ENCODE measurements at regions not wholly inside any gene's neighbourhood (a gene's known extent, or its start where the extent isn't known, plus 50 kb on each side); places are given as distances from the start of the nearest gene placed in this dataset.

GRCh38 chr15:96535148-96535547, 204.6 kb downstream of the NR2F2 start:
- no peaks in the 10 kb centered on the region for H3K27me3 ChIP-seq (ENCODE audit: control insufficient read depth, insufficient read depth, low read length)
- DNase-seq (no peak), ATAC-seq (ENCODE audit: low read depth) (no peak)
- no peak overlapping the region for H4K8ac ChIP-seq (ENCODE audit: low read depth in 2 of 2, low read length in 2 of 2)
- H3K4me3 ChIP-seq (ENCODE audit: insufficient read depth, low read depth, low read length) = no peak overlapping the region
- TF ChIP-seq CHD1 (IDR thresholded peaks at IDR 0.05; ENCODE audit: low read depth, low read length) (no peak), USF2 (IDR thresholded peaks at IDR 0.05; ENCODE audit: low read depth, low read length) (no peak), CEBPB (IDR thresholded peaks at IDR 0.05; ENCODE audit: low read depth, low read length) (no peak), CTCF (conservative IDR thresholded peaks at IDR 0.05; ENCODE audit: low read depth, low read length) (no peak), FOS (IDR thresholded peaks at IDR 0.05; ENCODE audit: low read depth, low read length) (no peak), MAFK (IDR thresholded peaks at IDR 0.05; ENCODE audit: low read depth, low read length) (no peak), SMC3 (IDR thresholded peaks at IDR 0.05; ENCODE audit: low read depth, low read length) (no peak), BHLHE40 (IDR thresholded peaks at IDR 0.05; ENCODE audit: low read depth, low read length) (no peak), MXI1 (IDR thresholded peaks at IDR 0.05; ENCODE audit: borderline replicate concordance, low read depth, low read length) (no peak)
- no peak overlapping the region for H2BK120ac ChIP-seq (ENCODE audit: low read depth, low read length)
- H3K14ac ChIP-seq (replicated peaks; ENCODE audit: low read depth, low read length) = no peak overlapping the region
- H3K27ac ChIP-seq (ENCODE audit: insufficient read depth, low read length) = no peak overlapping the region
- H3K4me1 ChIP-seq (ENCODE audit: control insufficient read depth, insufficient read depth, low read length) = no peaks in the 10 kb centered on the region
- H2BK15ac ChIP-seq (ENCODE audit: low read depth, low read length) = no peak overlapping the region
- no peaks in the 10 kb centered on the region for H3K9me1 ChIP-seq (ENCODE audit: insufficient read depth, low read length)
- no peak overlapping the region for H2BK5ac ChIP-seq (ENCODE audit: low read depth, low read length, poor library complexity, severe bottlenecking)
- H2AFZ ChIP-seq (replicated peaks; ENCODE audit: low read length, poor library complexity) = no peak overlapping the region
- WGBS, 2 experiments (ENCODE audit: extremely low coverage in 2 of 2, insufficient read length in 1 of 2) = no CpG with 5 or more reads among the region's 4 CpGs
- ChIA-PET POLR2A (ENCODE audit: unreplicated experiment) (no interaction called here), CTCF (no interaction called here)
- no TSS peak for BruUV-seq (replicated peaks)
- no peaks in the 10 kb centered on the region for H4K20me1 ChIP-seq (ENCODE audit: insufficient read depth, low read length)
- no peak overlapping the region for H3K23ac ChIP-seq (ENCODE audit: low read depth, low read length)
- H4K91ac ChIP-seq (ENCODE audit: insufficient read depth, low read depth, low read length) = no peak overlapping the region
- H3K79me1 ChIP-seq (ENCODE audit: low read depth in 1 of 2, low read length in 2 of 2) = no peaks in the 10 kb centered on the region
- dilution Hi-C loops (cut with HindIII; ENCODE audit: low sequenced_read_pairs, unreplicated experiment) = no loop called here
- no peak overlapping the region for H3K56ac ChIP-seq (ENCODE audit: extremely low read depth, insufficient read depth, low read length)
- no peak overlapping the region for H4K5ac ChIP-seq (ENCODE audit: low read depth, low read length)
- in situ Hi-C loops (cut with MboI; ENCODE audit: low sequenced_read_pairs) = no loop called here
- no peak overlapping the region for H3K4me2 ChIP-seq (ENCODE audit: low read depth, low read length)
- H2BK20ac ChIP-seq (ENCODE audit: low read depth, low read length) = no peak overlapping the region
- H3K18ac ChIP-seq (ENCODE audit: low read depth, low read length) = no peak overlapping the region
- H3K4ac ChIP-seq (ENCODE audit: low read depth, low read length) = no peak overlapping the region
- H3K9ac ChIP-seq (ENCODE audit: low read depth, low read length) = no peak overlapping the region
- intact Hi-C loops (cut with micrococcal nuclease) = no loop called here
- no peaks in the 10 kb centered on the region for H3K36me3 ChIP-seq (ENCODE audit: control insufficient read depth, insufficient read depth, low read length)
- H3K9me3 ChIP-seq (ENCODE audit: control insufficient read depth, insufficient read depth, low read length) = no peaks in the 10 kb centered on the region
- no peak overlapping the region for H2AK9ac ChIP-seq (replicated peaks; ENCODE audit: low read depth, low read length, poor library complexity)
- no peak overlapping the region for H2AK5ac ChIP-seq (ENCODE audit: low read depth, low read length)

Measured in IMR-90 (cell line).